GM21390 (cell line): ENCODE measurements at regions not wholly inside any gene's neighbourhood (a gene's known extent, or its start where the extent isn't known, plus 50 kb on each side); places are given as distances from the start of the nearest gene placed in this dataset.
"Not testable (repeated sequence)": the region's sequence is repeated elsewhere in the genome, so short reads cannot be mapped to it uniquely, and the experiment has no call there.

ENCODE experiments used
- ATAC-seq: cut with Tn5 transposase; IDR thresholded peaks from one replicate; pipeline ENCODE4 v1.9.1; 2021; ENCODE audit not compliant: unreplicated experiment

GRCh38 chr1:120465900-120466299 lies 51.1 kb downstream of the NBPF8 start:
- ATAC-seq: not testable (repeated sequence)

- not testable (repeated sequence) for ATAC-seq
These were observed 62.8 kb downstream of the NBPF8 start for GRCh38 chr1:120477663-120478062.

GRCh38 chr1:120478400-120478799 lies 63.6 kb downstream of the NBPF8 start:
- not testable (repeated sequence) for ATAC-seq

GRCh38 chr1:120487542-120487941 lies 72.7 kb downstream of the NBPF8 start:
- ATAC-seq: not testable (repeated sequence)

GRCh38 chr1:120489217-120489616 lies 74.4 kb downstream of the NBPF8 start:
- ATAC-seq: not testable (repeated sequence)

- not testable (repeated sequence) for ATAC-seq
These were observed 82.3 kb downstream of the NBPF8 start for GRCh38 chr1:120497145-120497544.

- not testable (repeated sequence) for ATAC-seq
These were observed 88.4 kb downstream of the NBPF8 start for GRCh38 chr1:120503284-120503683.

GRCh38 chr1:120506352-120506751 lies 91.5 kb downstream of the NBPF8 start:
- ATAC-seq: not testable (repeated sequence)

- not testable (repeated sequence) for ATAC-seq
These were observed 93.5 kb downstream of the NBPF8 start for GRCh38 chr1:120508351-120508750.

GRCh38 chr1:120509258-120509657 lies 94.4 kb downstream of the NBPF8 start:
- not testable (repeated sequence) for ATAC-seq

GRCh38 chr1:120513099-120513498 lies 98.3 kb downstream of the NBPF8 start:
- ATAC-seq: not testable (repeated sequence)

GRCh38 chr1:120513531-120513930 lies 98.7 kb downstream of the NBPF8 start:
- ATAC-seq: not testable (repeated sequence)

- not testable (repeated sequence) for ATAC-seq
These were observed 104.4 kb downstream of the NBPF8 start for GRCh38 chr1:120519196-120519595.

- ATAC-seq: not testable (repeated sequence)
These were observed 109.6 kb downstream of the NBPF8 start for GRCh38 chr1:120524416-120524815.

- ATAC-seq: not testable (repeated sequence)
These were observed 110.6 kb downstream of the NBPF8 start for GRCh38 chr1:120525386-120525785.

GRCh38 chr1:120529475-120530089 lies 114.7 kb downstream of the NBPF8 start:
- not testable (repeated sequence) for ATAC-seq

- not testable (repeated sequence) for ATAC-seq
These were observed 116.6 kb downstream of the NBPF8 start for GRCh38 chr1:120531455-120531854.

- ATAC-seq: peak; percentile 58
These were observed 119.7 kb downstream of the NBPF8 start for GRCh38 chr1:120534361-120535047.

- peak; percentile 63 for ATAC-seq
These were observed 120.2 kb downstream of the NBPF8 start for GRCh38 chr1:120535052-120535451.

GRCh38 chr1:120541394-120541793 lies 126.6 kb downstream of the NBPF8 start:
- ATAC-seq: not testable (repeated sequence)

GRCh38 chr1:120542365-120542764 lies 127.5 kb downstream of the NBPF8 start:
- not testable (repeated sequence) for ATAC-seq

- ATAC-seq: not testable (repeated sequence)
These were observed 128.1 kb downstream of the NBPF8 start for GRCh38 chr1:120542940-120543339.
